Keratinocyte (primary cell): ENCODE measurements at regions not wholly inside any gene's neighbourhood (a gene's known extent, or its start where the extent isn't known, plus 50 kb on each side); places are given as distances from the start of the nearest gene placed in this dataset.

Experiments used
- DNase-seq: peaks from one replicate; pipeline ENCODE4 v3.0.0-alpha.2; 2011; ENCODE audit warnings: low read depth, missing footprints, low spot score
- FAIRE-seq: peaks from 2 replicates; lab custom pipeline; 2011; peaks lifted over from hg19 to GRCh38; lab: Jason Lieb, UNC
- H2AFZ ChIP-seq: 2 replicates; pipeline ENCODE4 v1.6.0; 2012; ENCODE audit warnings: low read length, control low read depth, inconsistent platforms; ENCODE audit not compliant: control insufficient read depth
- H3K27ac ChIP-seq: 2 replicates; pipeline ENCODE4 v1.5.1; 2011; ENCODE audit warnings: low read length; ENCODE audit not compliant: control insufficient read depth, insufficient read depth
- H3K27me3 ChIP-seq: 3 replicates; pipeline ENCODE4 v1.6.0; 2011; ENCODE audit warnings: low read length; ENCODE audit not compliant: control insufficient read depth, insufficient read depth; ENCODE audit errors: extremely low read depth
- H3K36me3 ChIP-seq, 2 experiments: 2 replicates in 1 of 2; 3 replicates in 1 of 2; pipeline ENCODE4 v1.5.1; 2011; ENCODE audit warnings: low read length in 2 of 2, mild to moderate bottlenecking in 1 of 2; ENCODE audit not compliant: control insufficient read depth in 2 of 2, insufficient read depth in 2 of 2; ENCODE audit errors: extremely low read depth in 1 of 2
- H3K4me1 ChIP-seq: 3 replicates; pipeline ENCODE4 v1.5.1; 2011; ENCODE audit warnings: low read length; ENCODE audit not compliant: control insufficient read depth, insufficient read depth; ENCODE audit errors: extremely low read depth
- H3K4me2 ChIP-seq: 3 replicates; pipeline ENCODE4 v1.6.0; 2011; ENCODE audit warnings: low read depth, low read length; ENCODE audit not compliant: control insufficient read depth, insufficient read depth; ENCODE audit errors: extremely low read depth
- H3K4me3 ChIP-seq, 3 experiments: fragments of 200-600 bp in 1 of 3; sonication (generic) in 1 of 3; 2 replicates in 2 of 3; 3 replicates in 1 of 3; pipeline ENCODE4 v1.5.1; 2011 to 2016; ENCODE audit warnings: low read length in 3 of 3, mild to moderate bottlenecking in 3 of 3, control low read depth in 2 of 3, inconsistent platforms in 1 of 3, low read depth in 1 of 3, mixed read lengths in 1 of 3, mixed run types in 1 of 3, moderate library complexity in 1 of 3; ENCODE audit not compliant: control insufficient read depth in 2 of 3, insufficient read depth in 2 of 3; ENCODE audit errors: extremely low read depth in 1 of 3
- H3K79me2 ChIP-seq: 2 replicates; pipeline ENCODE4 v1.6.0; 2012; ENCODE audit warnings: low read length; ENCODE audit not compliant: control insufficient read depth, insufficient read depth
- H3K9ac ChIP-seq: 3 replicates; pipeline ENCODE4 v1.6.0; 2011; ENCODE audit warnings: low read length; ENCODE audit not compliant: control insufficient read depth, insufficient read depth; ENCODE audit errors: extremely low read depth
- H3K9me1 ChIP-seq: 3 replicates; pipeline ENCODE4 v1.6.0; 2011; ENCODE audit warnings: low read length; ENCODE audit not compliant: control insufficient read depth, insufficient read depth; ENCODE audit errors: extremely low read depth
- H3K9me3 ChIP-seq: 2 replicates; pipeline ENCODE4 v1.5.1; 2012; ENCODE audit warnings: low read depth, low read length; ENCODE audit not compliant: control insufficient read depth
- H4K20me1 ChIP-seq: 3 replicates; pipeline ENCODE4 v1.6.0; 2011; ENCODE audit warnings: low read length; ENCODE audit not compliant: control insufficient read depth, insufficient read depth; ENCODE audit errors: extremely low read depth
- CTCF ChIP-seq, 3 experiments: IDR thresholded peaks in 1 of 3; conservative IDR thresholded peaks in 1 of 3; optimal IDR thresholded peaks in 1 of 3; 2 replicates in 2 of 3; 3 replicates in 1 of 3; pipeline versions ENCODE3 to v1.5.1; 2011; ENCODE audit warnings: low read length in 3 of 3, mild to moderate bottlenecking in 3 of 3, moderate library complexity in 2 of 3, control low read depth in 1 of 3, inconsistent platforms in 1 of 3; ENCODE audit not compliant: insufficient read depth in 2 of 3; ENCODE audit errors: extremely low read depth in 1 of 3
- EZH2 ChIP-seq: IDR thresholded peaks from one replicate; pipeline ENCODE4 v1.6.1; 2012; ENCODE audit warnings: inconsistent platforms, mild to moderate bottlenecking, low read length, moderate library complexity
- dilution Hi-C: fragments of 300-500 bp; cut with MboI; formaldehyde crosslinking; loops from one replicate; pipeline ENCODE4 v1.7.0; 2020; ENCODE audit warnings: low sequenced_read_pairs; ENCODE audit not compliant: extremely low pct_ligation_motif_present

GRCh38 chr11:105273660-105274280 is 134.2 kb upstream of the CARD18 start:
- no peak for FAIRE-seq
- Histone ChIP-seq H3K27me3 (no peaks in the 10 kb centered on the region), H3K4me1 (no peaks in the 10 kb centered on the region), H3K79me2 (no peaks in the 10 kb centered on the region), H2AFZ (no peak overlapping the region), H3K9ac (no peak overlapping the region), H4K20me1 (no peaks in the 10 kb centered on the region), H3K27ac (no peak overlapping the region), H3K4me3 (no peak overlapping the region), H3K36me3 (no peaks in the 10 kb centered on the region), H3K9me1 (no peaks in the 10 kb centered on the region), H3K4me2 (no peak overlapping the region), H3K9me3 (no peaks in the 10 kb centered on the region)
- dilution Hi-C loops: no loop called here
- no peak for DNase-seq
- no peak for TF ChIP-seq EZH2
- no peak for TF ChIP-seq CTCF (optimal IDR thresholded peaks at IDR 0.05 in 1 of 3, IDR thresholded peaks at IDR 0.05 in 1 of 3, conservative IDR thresholded peaks at IDR 0.05 in 1 of 3; ENCODE audit: extremely low read depth in 1 of 3, insufficient read depth in 2 of 3, low read length in 3 of 3)

DNA sequence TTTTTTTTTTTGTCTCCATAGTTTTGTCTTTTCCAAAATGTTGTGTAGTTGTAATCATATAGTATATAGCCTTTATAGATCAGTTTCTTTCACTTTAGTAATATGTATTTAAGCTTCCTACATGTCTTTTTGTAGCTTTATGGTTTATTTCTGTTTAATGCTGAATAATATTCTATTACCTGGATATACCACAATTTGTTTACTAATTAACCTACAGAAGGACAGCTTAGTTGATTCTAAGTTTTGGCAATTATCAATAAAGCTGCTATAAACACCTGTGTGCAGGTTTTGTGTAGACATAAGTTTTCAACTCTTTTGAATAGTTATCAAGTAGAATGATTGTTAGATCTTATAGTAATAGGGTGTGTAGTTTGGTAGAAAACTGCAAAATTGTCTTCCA is 130.3 kb upstream of the CARD18 start:
- dilution Hi-C loops: no loop called here
- DNase-seq (no peak), FAIRE-seq (no peak)
- TF ChIP-seq EZH2: no peak
- TF ChIP-seq CTCF (optimal IDR thresholded peaks at IDR 0.05 in 1 of 3, IDR thresholded peaks at IDR 0.05 in 1 of 3, conservative IDR thresholded peaks at IDR 0.05 in 1 of 3; ENCODE audit: extremely low read depth in 1 of 3, insufficient read depth in 2 of 3, low read length in 3 of 3): no peak
- H3K27me3 ChIP-seq: no peaks in the 10 kb centered on the region
- H3K27ac ChIP-seq: no peak overlapping the region
- H3K9me1 ChIP-seq: no peaks in the 10 kb centered on the region
- H3K4me1 ChIP-seq: peaks cover 11% of the 10 kb centered on the region
- H3K9me3 ChIP-seq: no peaks in the 10 kb centered on the region
- no peaks in the 10 kb centered on the region for H4K20me1 ChIP-seq
- no peaks in the 10 kb centered on the region for H3K36me3 ChIP-seq
- no peak overlapping the region for H3K9ac ChIP-seq
- no peak overlapping the region for H3K4me3 ChIP-seq
- H2AFZ ChIP-seq: no peak overlapping the region
- H3K4me2 ChIP-seq: no peak overlapping the region
- H3K79me2 ChIP-seq: no peaks in the 10 kb centered on the region
